Skin epidermis (tissue), 12 donors: ENCODE measurements at regions not wholly inside any gene's neighbourhood (a gene's known extent, or its start where the extent isn't known, plus 50 kb on each side); places are given as distances from the start of the nearest gene placed in this dataset.

Experiments used
- H3K27ac ChIP-seq, 21 experiments: fragments of 200-600 bp; sonication (generic) in 11 of 21; one replicate each; pipeline ENCODE4 v1.5.0; 2020; ENCODE audit warnings: mild to moderate bottlenecking in 3 of 21, inconsistent platforms in 2 of 21, moderate library complexity in 2 of 21
- H3K4me3 ChIP-seq, 7 experiments: fragments of 200-600 bp; sonication (generic) in 2 of 7; one replicate each; pipeline ENCODE4 v1.5.0; 2020; ENCODE audit warnings: inconsistent platforms in 2 of 7, mild to moderate bottlenecking in 2 of 7, moderate library complexity in 1 of 7

- H3K27ac ChIP-seq, result no peak overlapping the region
- no peak overlapping the region for H3K4me3 ChIP-seq
Observed at GRCh38 chr13:90401150-90401549, 946.3 kb upstream of the MIR17HG start.

GRCh38 chr13:90402102-90402501 is 945.4 kb upstream of the MIR17HG start:
- H3K4me3 ChIP-seq, result no peak overlapping the region
- H3K27ac ChIP-seq, result no peak overlapping the region

GRCh38 chr13:90402613-90403012 is 944.9 kb upstream of the MIR17HG start:
- H3K27ac ChIP-seq, result no peak overlapping the region

GRCh38 chr13:90403330-90404082 is 944.0 kb upstream of the MIR17HG start:
- H3K27ac ChIP-seq, result no peak overlapping the region
- no peak overlapping the region for H3K4me3 ChIP-seq

More at GRCh38 chr13:90402613-90403012, 944.9 kb upstream of the MIR17HG start:
- H3K4me3 ChIP-seq, result no peak overlapping the region

GRCh38 chr13:90405301-90405700 is 942.2 kb upstream of the MIR17HG start:
- H3K27ac ChIP-seq, result no peak overlapping the region
- H3K4me3 ChIP-seq, result no peak overlapping the region

- Histone ChIP-seq H3K4me3 (no peak overlapping the region), H3K27ac (no peak overlapping the region)
Observed at GRCh38 chr13:90412980-90413379, 934.5 kb upstream of the MIR17HG start.

- Histone ChIP-seq H3K27ac (no peak overlapping the region), H3K4me3 (no peak overlapping the region)
Observed at GRCh38 chr13:90413548-90413947, 933.9 kb upstream of the MIR17HG start.

GRCh38 chr13:90414691-90415596 is 932.5 kb upstream of the MIR17HG start:
- no peak overlapping the region for H3K4me3 ChIP-seq

GRCh38 chr13:90415902-90416301 is 931.6 kb upstream of the MIR17HG start:
- peak overlapping the region in 1 of 21 experiments; percentile 10 for H3K27ac ChIP-seq
- no peak overlapping the region for H3K4me3 ChIP-seq

More at GRCh38 chr13:90414691-90415596, 932.5 kb upstream of the MIR17HG start:
- H3K27ac ChIP-seq, result no peak overlapping the region

- Histone ChIP-seq H3K27ac (no peak overlapping the region), H3K4me3 (no peak overlapping the region)
Observed at GRCh38 chr13:90416519-90416918, 931.0 kb upstream of the MIR17HG start.

- Histone ChIP-seq H3K4me3 (no peak overlapping the region), H3K27ac (no peak overlapping the region)
Observed at GRCh38 chr13:90416938-90417337, 930.5 kb upstream of the MIR17HG start.

GRCh38 chr13:90420683-90421082 is 926.8 kb upstream of the MIR17HG start:
- no peak overlapping the region for H3K27ac ChIP-seq
- no peak overlapping the region for H3K4me3 ChIP-seq

GRCh38 chr13:90427322-90428272 is 919.9 kb upstream of the MIR17HG start:
- H3K4me3 ChIP-seq, result no peak overlapping the region
- H3K27ac ChIP-seq, result no peak overlapping the region

GRCh38 chr13:90428522-90429210 is 918.8 kb upstream of the MIR17HG start:
- no peak overlapping the region for H3K27ac ChIP-seq

GRCh38 chr13:90430127-90430526 is 917.4 kb upstream of the MIR17HG start:
- Histone ChIP-seq H3K4me3 (no peak overlapping the region), H3K27ac (no peak overlapping the region)

More at GRCh38 chr13:90428522-90429210, 918.8 kb upstream of the MIR17HG start:
- H3K4me3 ChIP-seq, result no peak overlapping the region

- Histone ChIP-seq H3K4me3 (no peak overlapping the region), H3K27ac (no peak overlapping the region)
Observed at GRCh38 chr13:90436697-90437096, 910.8 kb upstream of the MIR17HG start.

- peak overlapping the region in 1 of 21 experiments; percentile 24 for H3K27ac ChIP-seq
- H3K4me3 ChIP-seq, result no peak overlapping the region
Observed at GRCh38 chr13:90438576-90438975, 908.9 kb upstream of the MIR17HG start.

- H3K27ac ChIP-seq, result no peak overlapping the region
- H3K4me3 ChIP-seq, result no peak overlapping the region
Observed at GRCh38 chr13:90443268-90443667, 904.2 kb upstream of the MIR17HG start.

GRCh38 chr13:90444232-90444631 is 903.3 kb upstream of the MIR17HG start:
- H3K4me3 ChIP-seq, result no peak overlapping the region
- peak overlapping the region in 1 of 21 experiments; percentile 28 for H3K27ac ChIP-seq
